Suppressor macrophage (primary cell): ENCODE measurements at regions not wholly inside any gene's neighbourhood (a gene's known extent, or its start where the extent isn't known, plus 50 kb on each side); places are given as distances from the start of the nearest gene placed in this dataset.

Source experiments
- DNase-seq, 4 experiments: peaks; one replicate each; pipeline ENCODE4 v3.0.0-alpha.2; 2020 to 2022

- DNase-seq: no peak
These were observed 52.4 kb upstream of the SEMA3C start for GRCh38 chr7:80971225-80971624.
